Panc1 (cell line): ENCODE measurements at regions not wholly inside any gene's neighbourhood (a gene's known extent, or its start where the extent isn't known, plus 50 kb on each side); places are given as distances from the start of the nearest gene placed in this dataset.

Experiments
- ATAC-seq: fragments of 200-7000 bp; cut with Tn5 transposase; 2 replicates; pipeline ENCODE4 v1.9.1; 2020; ENCODE audit warnings: mild to moderate bottlenecking, moderate library complexity
- BruUV-seq: library from RNA; stranded (reverse); fragments of 400-500 nt; replicated peaks from 2 replicates; lab custom pipeline; 2021; lab: Mats Ljungman, UMichigan
- CTCF ChIA-PET: fragments of 300-600 bp; sonication (Branson Sonifier 250); formaldehyde crosslinking; loops from one replicate; lab custom pipeline; 2022; ENCODE audit warnings: antibody characterized with exemption; lab: Charles Lee
- POLR2A ChIA-PET: fragments of 300-600 bp; sonication (Branson Sonifier 250); formaldehyde crosslinking; loops from one replicate; lab custom pipeline; 2022; ENCODE audit warnings: antibody characterized with exemption; lab: Charles Lee
- DNase-seq: peaks from one replicate; pipeline ENCODE4 v3.0.0-alpha.2; 2010; ENCODE audit warnings: low read depth, low spot score
- H3K27ac ChIP-seq: 2 replicates; pipeline ENCODE4 v1.5.1; 2011; ENCODE audit warnings: mild to moderate bottlenecking, low read length, inconsistent platforms
- H3K27me3 ChIP-seq: fragments of 200-500 bp; sonication (Bioruptor generic); 2 replicates; pipeline ENCODE4 v1.6.0; 2014; ENCODE audit warnings: low read length, inconsistent platforms; ENCODE audit not compliant: control insufficient read depth, insufficient read depth
- H3K36me3 ChIP-seq: fragments of 200-500 bp; sonication (Bioruptor generic); 2 replicates; pipeline ENCODE4 v1.5.1; 2014; ENCODE audit warnings: inconsistent platforms, mild to moderate bottlenecking, low read length, moderate library complexity; ENCODE audit not compliant: control insufficient read depth, insufficient read depth
- H3K4me1 ChIP-seq: 2 replicates; pipeline ENCODE4 v1.5.1; 2011; ENCODE audit warnings: inconsistent platforms, mild to moderate bottlenecking, low read length, moderate library complexity; ENCODE audit not compliant: control insufficient read depth, insufficient read depth
- H3K4me3 ChIP-seq, 2 experiments: 2 replicates each; pipeline ENCODE4 v1.5.1; 2011 to 2012; ENCODE audit warnings: low read depth in 2 of 2, low read length in 2 of 2, mild to moderate bottlenecking in 2 of 2, inconsistent platforms in 1 of 2, moderate library complexity in 1 of 2
- H3K9me3 ChIP-seq: fragments of 200-500 bp; sonication (Bioruptor generic); 2 replicates; pipeline ENCODE4 v1.5.1; 2014; ENCODE audit warnings: low read depth, mild to moderate bottlenecking, inconsistent platforms, low read length, moderate library complexity; ENCODE audit not compliant: control insufficient read depth, insufficient read depth
- POLR2AphosphoS5 ChIP-seq: IDR thresholded peaks from 2 replicates; pipeline ENCODE4 v1.6.1; 2012; ENCODE audit warnings: mild to moderate bottlenecking, low read depth, low read length, moderate library complexity
- REST ChIP-seq, 2 experiments: IDR thresholded peaks; 2 replicates each; pipeline ENCODE4 v1.6.1; 2011 to 2012; ENCODE audit warnings: low read depth in 2 of 2, control low read depth in 1 of 2, low read length in 1 of 2, mild to moderate bottlenecking in 1 of 2, moderate library complexity in 1 of 2; ENCODE audit not compliant: insufficient read depth in 1 of 2
- SIN3A ChIP-seq: IDR thresholded peaks from 2 replicates; pipeline ENCODE4 v1.6.1; 2012; ENCODE audit warnings: low read depth, mild to moderate bottlenecking, low read length, moderate library complexity, borderline replicate concordance; ENCODE audit not compliant: insufficient read depth
- TCF7L2 ChIP-seq: IDR thresholded peaks from 2 replicates; pipeline ENCODE4 v1.6.1; 2011; ENCODE audit warnings: mild to moderate bottlenecking, low read depth, low read length, inconsistent platforms
- in situ Hi-C: cut with HindIII; loops from 2 replicates; pipeline ENCODE4 v1.10.0; 2016; ENCODE audit warnings: low sequenced_read_pairs, low pct_unique_long_range_greater_than_20kb
- intact Hi-C: fragments of 100-400 bp; cut with micrococcal nuclease; formaldehyde crosslinking; loops from one replicate; pipeline ENCODE4 v1.10.0; 2022; ENCODE audit not compliant: unreplicated experiment
- TF ChIP-seq, protein P1 (sequence below): fragments of 450-650 bp; IDR thresholded peaks from 2 replicates; pipeline ENCODE4 v1.5.1; 2017; ENCODE audit warnings: mild to moderate bottlenecking

DNA sequence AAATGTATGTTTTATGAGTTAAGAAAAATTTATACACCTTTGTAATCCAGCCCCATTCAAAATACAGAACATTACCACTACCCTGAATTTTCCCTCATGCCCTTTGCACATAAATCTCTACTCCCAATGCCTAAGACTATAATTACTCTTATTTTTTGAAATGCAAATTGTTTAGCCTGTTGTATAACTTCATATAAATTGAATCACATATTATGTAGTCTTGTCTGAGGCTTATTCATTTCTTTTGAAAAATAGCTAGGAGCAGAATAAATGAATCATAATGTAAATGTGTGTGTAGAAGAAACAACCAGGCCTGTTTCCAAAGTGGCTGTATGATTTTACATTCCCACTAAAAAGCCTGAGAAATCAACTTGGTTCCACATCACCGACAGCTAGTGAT lies 319.8 kb downstream of the DCAF12L2 start:
- BruUV-seq = no TSS peak
- TF ChIP-seq REST (IDR thresholded peaks at IDR 0.05; ENCODE audit: insufficient read depth in 1 of 2, low read depth in 2 of 2, low read length in 1 of 2) (no peak), TCF7L2 (no peak), SIN3A (no peak), POLR2AphosphoS5 (no peak)
- TF ChIP-seq, protein P1, sequence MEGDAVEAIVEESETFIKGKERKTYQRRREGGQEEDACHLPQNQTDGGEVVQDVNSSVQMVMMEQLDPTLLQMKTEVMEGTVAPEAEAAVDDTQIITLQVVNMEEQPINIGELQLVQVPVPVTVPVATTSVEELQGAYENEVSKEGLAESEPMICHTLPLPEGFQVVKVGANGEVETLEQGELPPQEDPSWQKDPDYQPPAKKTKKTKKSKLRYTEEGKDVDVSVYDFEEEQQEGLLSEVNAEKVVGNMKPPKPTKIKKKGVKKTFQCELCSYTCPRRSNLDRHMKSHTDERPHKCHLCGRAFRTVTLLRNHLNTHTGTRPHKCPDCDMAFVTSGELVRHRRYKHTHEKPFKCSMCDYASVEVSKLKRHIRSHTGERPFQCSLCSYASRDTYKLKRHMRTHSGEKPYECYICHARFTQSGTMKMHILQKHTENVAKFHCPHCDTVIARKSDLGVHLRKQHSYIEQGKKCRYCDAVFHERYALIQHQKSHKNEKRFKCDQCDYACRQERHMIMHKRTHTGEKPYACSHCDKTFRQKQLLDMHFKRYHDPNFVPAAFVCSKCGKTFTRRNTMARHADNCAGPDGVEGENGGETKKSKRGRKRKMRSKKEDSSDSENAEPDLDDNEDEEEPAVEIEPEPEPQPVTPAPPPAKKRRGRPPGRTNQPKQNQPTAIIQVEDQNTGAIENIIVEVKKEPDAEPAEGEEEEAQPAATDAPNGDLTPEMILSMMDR = no peak
- intact Hi-C loops = no loop called here
- no peaks in the 10 kb centered on the region for H3K27me3 ChIP-seq
- H3K36me3 ChIP-seq = no peaks in the 10 kb centered on the region
- in situ Hi-C loops = no loop called here
- H3K9me3 ChIP-seq = no peaks in the 10 kb centered on the region
- DNase-seq = no peak
- no peak overlapping the region for H3K4me3 ChIP-seq
- POLR2A ChIA-PET = no interaction called here
- CTCF ChIA-PET = no interaction called here
- no peak overlapping the region for H3K27ac ChIP-seq
- no peak for ATAC-seq
- H3K4me1 ChIP-seq = no peaks in the 10 kb centered on the region

DNA sequence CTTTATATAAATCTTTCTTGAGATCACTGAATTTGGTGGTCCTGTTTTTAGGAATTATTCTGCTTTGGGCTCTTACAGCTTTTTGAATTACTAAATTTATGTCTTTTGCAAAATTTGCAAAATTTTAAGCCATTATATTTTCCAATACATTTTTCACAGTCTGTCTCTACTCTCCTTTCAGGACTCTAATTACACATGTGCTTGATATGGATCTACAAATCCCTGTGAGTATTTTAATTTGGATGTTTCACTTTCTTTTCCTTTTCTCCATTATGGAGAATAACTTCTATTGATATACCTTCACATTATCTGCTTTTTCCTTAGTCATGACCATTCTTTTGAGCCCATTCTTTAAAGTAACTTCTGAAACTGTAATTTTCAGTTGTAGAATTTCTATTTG lies 315.4 kb downstream of the DCAF12L2 start:
- Histone ChIP-seq H3K4me1 (no peaks in the 10 kb centered on the region), H3K27me3 (no peaks in the 10 kb centered on the region), H3K9me3 (no peaks in the 10 kb centered on the region), H3K27ac (no peak overlapping the region), H3K4me3 (no peak overlapping the region), H3K36me3 (no peaks in the 10 kb centered on the region)
- in situ Hi-C loops = no loop called here
- intact Hi-C loops = no loop called here
- no peak for TF ChIP-seq REST (IDR thresholded peaks at IDR 0.05; ENCODE audit: insufficient read depth in 1 of 2, low read depth in 2 of 2, low read length in 1 of 2)
- TF ChIP-seq SIN3A = no peak
- TF ChIP-seq, protein P1 = no peak
- TF ChIP-seq TCF7L2 = no peak
- TF ChIP-seq POLR2AphosphoS5 = no peak
- ATAC-seq = no peak
- DNase-seq = no peak
- ChIA-PET CTCF (no interaction called here), POLR2A (no interaction called here)
- no TSS peak for BruUV-seq
